Islet of Langerhans (tissue), 1 donor: ENCODE measurements at regions not wholly inside any gene's neighbourhood (a gene's known extent, or its start where the extent isn't known, plus 50 kb on each side); places are given as distances from the start of the nearest gene placed in this dataset.
"Not testable (repeated sequence)": the region's sequence is repeated elsewhere in the genome, so short reads cannot be mapped to it uniquely, and the experiment has no call there.

Experiments used
- FAIRE-seq: peaks from one replicate; lab custom pipeline; 2011; peaks lifted over from hg19 to GRCh38; lab: Jason Lieb, UNC

DNA sequence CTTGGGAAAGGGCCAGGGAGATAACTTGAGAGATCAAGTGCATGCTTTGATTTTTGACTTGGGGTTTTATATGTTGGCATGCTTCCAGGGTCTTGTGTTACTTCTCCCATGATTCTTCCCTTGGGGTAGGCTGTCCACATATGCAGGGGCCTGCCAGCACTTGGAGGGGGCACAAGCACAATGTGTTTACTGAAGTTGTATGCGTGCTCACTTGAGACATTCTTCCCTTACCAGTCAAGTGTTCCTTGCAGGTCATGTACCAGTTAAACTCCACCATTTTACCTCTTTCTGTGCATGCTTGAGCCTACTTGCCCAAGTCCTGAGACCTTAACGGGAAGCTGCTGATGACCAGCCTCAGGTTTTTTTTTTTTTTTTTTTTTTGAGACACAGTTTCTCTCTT, 1880.5 kb downstream of the ARAP2 start:
- FAIRE-seq, result no peak

DNA sequence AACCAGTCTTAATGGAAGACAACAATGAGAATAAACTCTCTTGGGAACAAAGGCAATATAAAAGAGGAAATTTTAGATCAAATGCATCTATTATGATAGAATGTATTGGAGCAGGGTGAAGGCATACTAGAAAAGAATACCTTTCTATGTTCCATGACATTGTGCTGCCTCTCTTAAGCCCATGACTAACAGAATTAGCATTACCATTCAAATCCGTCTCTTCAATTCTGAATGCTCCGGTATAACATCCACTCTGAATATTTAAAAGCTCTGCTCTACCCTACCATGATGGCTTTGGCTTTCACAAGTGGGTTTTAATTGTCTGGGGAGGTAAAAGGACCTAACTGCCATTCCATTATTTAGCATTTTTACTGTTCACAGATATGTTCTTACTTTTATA, 1878.4 kb downstream of the ARAP2 start:
- FAIRE-seq, result no peak

DNA sequence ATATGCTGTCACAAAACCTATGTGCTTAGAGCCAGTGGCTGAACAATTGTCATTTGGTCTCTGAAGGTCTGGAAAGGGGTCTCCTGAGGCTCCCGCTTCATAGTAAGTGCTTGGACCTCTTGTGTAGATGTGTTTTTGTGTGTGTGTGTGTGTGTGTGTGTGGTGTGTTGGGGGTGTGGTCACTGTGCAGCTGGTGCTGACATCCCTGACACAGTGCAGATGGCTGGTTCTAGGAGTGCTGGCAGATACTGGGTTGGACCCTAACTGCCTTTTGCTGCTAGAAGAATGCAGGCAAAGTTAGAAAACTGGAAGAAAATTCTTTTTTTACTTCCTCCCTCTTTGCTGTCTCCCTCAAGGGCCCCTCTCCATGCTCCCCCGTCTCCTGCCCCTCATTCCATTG, 1872.6 kb downstream of the ARAP2 start:
- FAIRE-seq, result no peak

DNA sequence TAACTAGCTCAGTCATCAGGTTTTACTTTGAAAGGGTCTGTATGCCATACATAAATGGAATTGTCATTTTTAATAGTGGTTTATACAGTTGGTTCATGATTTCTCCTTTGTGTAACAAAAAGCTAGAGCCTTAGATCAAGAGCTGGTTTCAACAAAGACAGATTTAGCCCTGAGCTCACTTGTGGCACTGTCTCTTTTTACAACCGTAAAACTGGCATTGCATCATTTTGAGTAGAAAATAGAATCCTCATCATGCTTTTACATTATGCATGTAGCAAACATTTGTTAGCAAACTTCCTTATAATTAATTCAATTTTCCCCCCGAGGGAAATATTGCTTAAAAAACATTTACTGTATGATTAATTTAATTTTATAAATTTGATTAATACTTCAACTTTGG, 1871.5 kb downstream of the ARAP2 start:
- no peak for FAIRE-seq

DNA sequence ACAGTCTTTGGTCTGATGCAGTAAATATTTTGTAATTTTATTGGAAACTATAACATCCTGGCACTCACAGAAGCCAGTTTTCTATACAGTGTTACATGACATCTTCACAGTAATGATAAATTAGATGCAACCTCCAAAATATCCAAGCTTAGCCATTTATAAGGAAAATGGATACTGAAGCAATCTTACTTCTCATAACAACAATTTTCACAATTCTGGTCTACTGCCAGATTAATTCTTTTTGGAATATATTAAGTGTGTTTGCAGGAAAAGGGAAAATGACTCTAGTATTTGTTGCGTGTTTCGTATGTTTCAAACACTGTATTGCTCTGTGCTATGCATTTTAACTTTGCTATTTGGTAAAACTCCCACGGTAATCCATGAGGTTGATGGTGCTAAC, 1870.9 kb downstream of the ARAP2 start:
- FAIRE-seq, result no peak

DNA sequence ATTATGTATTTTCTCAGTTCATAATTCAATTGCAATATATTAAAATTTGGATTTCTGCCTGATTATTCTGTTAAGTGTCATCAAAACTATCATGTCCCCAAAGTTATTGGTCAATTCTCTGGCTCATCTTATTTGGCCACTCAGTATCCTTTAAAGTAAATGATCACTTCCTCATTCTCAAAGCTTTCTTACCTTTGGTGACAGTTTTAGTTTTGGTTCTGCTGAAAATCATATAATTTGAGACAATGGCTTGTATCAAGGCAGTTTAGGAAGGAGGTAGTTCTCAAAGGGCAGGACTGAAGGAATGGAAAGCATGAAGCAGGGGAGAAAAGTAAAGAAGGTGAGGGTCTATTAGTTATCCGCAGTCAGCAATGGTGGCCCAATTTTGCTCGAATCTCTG, 1832.1 kb downstream of the ARAP2 start:
- no peak for FAIRE-seq

DNA sequence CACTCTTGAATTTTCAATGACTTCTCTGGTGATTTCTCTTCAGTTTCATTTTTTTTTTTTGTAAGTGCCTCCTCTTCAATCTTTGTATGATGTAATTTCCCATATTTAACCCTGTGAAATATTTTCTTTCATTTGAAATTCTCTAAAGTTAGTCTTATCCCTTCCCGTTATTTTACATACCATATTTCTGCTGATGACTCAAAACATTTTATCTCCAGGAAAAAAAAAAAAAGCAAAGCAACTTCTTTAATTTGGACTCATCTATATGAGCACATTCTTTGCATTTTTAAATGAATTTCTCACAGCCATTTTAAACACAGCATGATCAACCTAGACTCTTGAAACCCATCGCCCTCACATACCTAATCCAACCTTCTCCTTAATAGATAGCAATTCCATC, 1831.4 kb downstream of the ARAP2 start:
- FAIRE-seq, result no peak

DNA sequence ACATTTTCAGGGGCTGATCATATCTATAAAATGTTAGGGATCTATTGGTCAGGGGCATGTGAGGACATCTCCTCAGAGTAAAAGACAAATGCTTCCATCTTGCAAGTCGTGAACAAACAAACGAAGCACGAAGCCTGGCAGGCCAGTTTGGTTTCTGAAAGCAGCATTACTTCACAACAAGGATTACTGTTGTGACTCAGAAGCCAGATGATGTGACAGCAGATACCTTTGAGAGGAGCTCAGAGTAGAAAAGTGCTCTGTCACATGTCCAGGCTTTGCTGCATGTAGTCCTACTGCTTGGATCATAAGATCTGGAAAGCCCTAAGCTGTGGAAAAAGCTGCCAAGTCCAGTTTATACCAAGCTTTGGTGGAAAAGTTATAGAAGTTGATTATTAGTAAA, 1827.2 kb downstream of the ARAP2 start:
- no peak for FAIRE-seq

DNA sequence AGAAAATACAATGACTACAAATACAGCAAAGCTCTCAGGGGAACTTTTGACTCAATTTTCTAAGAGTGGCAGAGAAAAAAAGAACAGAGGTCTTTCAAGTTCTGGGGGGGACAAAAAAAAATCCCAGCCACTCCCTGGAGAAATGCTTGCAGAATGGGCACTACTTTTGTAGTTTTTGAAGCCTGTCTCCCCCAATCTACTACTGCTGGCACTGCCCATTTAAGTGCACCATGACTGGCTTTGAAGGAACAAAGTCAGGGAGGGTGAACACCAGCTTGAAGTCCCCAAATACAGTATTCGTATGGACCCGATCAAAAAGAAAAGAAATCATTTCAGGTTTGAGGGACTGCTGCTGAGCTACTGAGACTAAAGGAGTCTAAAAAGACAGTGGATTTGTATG, 1824.4 kb downstream of the ARAP2 start:
- no peak for FAIRE-seq

DNA sequence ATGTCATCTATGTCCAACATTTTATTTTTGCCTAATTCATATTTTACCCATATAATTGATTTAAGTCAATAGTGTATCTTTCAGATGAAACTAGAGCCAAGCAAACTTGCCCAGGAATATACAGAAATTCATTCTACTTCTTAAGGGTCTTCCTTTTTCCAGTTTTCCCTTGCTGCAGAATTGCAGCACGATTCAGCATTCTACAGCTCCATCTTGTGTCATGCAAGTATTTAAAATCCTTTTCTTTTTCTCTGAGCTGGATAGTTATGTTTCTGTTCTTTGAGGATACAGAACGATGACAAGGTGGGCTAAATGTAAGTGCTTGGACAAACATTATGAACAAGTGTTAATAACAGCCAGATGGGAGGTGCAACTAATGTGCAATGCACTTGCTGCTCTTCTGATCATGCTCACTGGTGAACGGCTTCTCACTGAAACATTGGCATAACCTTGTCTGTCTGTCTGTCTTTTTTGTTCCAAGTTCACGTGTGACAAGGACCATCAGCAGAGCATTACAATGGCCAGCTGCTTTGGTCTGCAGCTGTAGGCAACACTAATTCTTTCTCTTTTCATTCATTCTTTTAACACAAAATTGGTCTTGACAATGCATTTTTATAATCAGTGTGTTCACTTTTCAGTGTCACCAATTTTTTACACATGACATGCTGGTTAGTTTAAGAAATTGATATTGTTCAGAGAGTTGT, 1821.7 kb downstream of the ARAP2 start:
- FAIRE-seq, result no peak

DNA sequence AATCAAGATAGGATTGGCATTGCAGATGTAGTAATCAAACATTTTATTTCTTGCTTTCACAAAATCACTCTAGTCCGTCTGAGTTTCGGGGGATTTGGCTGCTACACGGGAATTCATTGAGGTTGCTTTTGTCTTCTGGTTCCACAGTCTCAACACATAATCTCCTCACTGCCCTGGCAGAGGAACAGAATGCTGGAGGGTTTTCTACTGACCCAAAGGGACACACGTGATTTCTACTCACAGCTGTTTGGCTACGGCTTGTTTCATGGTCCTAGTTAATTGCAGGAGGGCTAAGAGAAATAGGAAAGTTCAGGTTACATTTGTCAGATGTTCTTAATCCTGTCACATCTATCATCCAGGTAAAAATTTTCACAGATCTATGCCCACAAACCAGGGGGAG, 1811.6 kb downstream of the ARAP2 start:
- no peak for FAIRE-seq

DNA sequence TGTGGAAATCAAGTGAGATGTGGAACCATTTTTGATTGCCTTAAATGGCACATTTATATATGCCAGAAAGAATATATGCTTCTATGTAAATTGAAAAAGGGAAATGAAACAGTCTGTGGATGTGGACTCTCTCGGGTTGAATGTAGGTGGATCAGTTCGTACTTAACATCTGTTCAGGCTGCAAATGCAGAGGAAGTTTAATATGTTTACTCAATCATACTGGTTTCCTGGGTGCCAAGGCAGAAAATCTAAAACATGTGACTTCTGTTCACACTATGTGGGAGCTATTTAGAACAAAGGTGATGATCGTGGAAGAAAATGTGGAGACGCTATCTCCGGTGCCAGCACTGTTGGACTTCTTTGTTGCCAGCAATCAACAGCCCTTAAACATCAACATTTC, 1809.9 kb downstream of the ARAP2 start:
- not testable (repeated sequence) for FAIRE-seq

DNA sequence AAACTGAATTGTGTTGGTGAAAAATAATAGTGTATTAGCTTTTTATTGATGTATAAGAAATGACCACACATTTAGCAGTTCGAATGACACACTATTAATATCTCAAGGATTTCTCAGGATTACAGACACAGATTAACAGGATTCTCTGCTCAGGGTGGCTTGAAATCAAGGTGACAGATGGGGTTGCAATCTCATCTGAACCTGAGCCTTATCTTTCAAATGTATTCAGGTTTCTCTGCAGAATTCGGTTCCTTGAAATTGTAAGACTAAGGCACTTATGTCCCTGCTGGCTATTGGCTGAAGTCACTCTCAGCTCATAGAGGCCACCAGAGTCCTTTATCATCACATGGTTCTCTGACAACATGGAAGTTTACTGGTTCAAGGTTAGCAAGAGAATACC, 1780.1 kb downstream of the ARAP2 start:
- no peak for FAIRE-seq

DNA sequence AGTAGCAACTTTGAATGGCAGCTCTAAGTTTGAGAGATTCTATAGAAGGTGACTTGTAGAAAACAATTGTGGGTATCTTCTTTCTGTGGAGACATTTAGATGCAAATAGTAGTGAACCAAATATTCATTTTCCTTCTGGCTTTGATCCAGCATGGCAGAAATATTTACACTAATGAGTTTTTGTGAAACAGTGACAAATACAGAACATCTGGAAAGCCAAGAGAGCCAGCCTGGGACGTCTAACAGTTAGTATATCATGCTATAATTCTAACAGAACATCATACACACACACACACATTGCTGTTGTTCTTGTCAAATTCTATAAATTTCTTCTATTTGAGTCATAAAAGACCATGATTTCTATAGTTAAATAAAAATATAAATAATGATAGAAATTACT, 1777.9 kb downstream of the ARAP2 start:
- FAIRE-seq, result no peak

DNA sequence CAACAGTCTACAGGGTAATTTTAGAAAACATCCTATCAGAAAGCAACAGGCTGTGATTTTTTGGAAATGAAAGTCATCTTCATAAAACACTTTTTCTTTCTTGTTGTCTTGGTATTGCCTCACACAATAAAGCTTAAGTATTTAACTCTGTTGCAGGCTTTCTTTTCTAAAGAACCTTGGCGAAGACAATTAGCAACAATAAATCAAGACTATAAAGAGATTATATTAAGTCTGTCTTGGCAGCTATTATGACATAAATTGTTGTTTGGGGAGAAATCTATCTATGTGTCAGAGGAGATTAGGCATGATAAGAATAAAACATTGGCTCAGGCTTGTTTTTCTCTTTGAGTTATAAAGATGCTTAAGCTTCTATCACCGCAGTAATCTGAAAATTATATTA, 1774.8 kb downstream of the ARAP2 start:
- FAIRE-seq, result no peak

DNA sequence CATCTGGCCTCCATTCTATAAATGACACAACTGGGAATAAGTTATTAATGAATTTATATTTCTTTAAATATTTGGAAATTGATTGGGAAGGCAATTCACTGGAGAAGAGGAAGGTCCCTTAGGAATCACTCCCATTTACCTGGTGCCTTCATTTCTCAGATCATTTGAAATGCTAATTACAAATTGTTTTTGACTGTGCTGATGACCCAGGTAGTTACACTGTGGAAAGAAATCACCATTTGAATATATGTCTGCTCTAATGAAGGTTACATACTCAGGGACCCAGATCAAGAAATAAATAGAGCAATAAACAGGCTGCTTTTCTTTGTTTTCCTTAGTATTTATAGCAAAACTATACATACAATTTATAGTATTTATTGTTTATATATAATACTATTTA, 1759.1 kb downstream of the ARAP2 start:
- FAIRE-seq, result no peak

DNA sequence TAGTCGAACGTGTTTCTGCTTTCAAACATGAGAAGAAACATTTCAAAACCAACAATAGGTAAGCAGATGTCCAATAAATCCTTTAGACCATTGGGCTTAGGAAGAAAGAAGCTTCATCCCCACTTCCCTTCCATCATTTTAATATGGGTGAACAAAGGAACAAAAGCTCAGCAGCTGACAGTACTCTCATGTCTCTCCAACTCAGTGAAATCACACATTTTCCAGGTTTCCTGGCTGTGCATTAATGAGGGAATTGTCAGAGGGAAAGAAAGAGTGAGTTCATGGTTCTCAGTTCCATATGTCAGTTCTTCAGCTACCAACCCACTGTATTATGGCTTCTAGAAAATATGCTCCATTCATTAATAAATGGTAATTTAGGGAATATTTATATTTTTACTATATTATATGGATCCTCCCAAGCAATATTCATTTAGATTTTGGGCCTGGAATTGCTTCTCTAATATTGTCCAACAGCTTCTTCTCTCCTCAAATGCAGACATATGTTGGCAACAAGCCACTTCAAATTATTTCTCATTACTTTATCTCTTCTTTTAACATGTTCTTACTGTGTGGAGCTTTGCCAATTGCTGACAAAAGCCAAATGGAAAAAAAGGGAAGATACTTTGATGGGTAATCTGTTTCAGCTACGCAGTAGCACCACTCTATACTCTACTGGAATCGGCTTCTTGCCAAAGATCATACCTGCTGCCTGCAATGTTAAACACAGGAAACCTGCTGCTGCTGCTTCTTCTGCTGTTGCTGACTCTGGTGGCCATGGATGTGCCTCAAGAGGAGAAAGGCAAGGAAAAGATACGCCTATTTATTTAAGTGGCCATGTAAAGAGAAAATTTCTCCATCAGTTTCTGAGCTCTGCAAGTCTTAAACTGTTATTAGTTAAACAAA, 1757.6 kb downstream of the ARAP2 start:
- FAIRE-seq, result no peak

DNA sequence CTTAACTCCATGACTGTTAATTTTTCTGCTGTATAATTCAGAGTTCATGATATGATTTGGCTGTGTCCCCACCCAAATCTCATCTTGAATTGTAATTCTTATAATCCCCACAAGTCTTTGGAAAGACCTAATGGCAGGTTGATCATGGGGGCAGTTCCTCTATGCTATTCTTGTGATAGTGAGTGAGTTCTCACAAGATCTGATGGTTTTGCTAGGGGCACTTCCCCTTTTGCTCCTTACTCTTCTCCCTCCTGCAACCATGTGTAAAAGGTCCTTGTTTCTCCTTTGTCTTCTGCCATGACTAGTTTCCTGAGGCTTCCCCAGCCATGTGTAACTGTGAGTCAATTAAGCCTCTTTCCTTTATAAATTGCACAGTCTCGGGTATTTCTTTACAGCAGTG, 1751.9 kb downstream of the ARAP2 start:
- no peak for FAIRE-seq

DNA sequence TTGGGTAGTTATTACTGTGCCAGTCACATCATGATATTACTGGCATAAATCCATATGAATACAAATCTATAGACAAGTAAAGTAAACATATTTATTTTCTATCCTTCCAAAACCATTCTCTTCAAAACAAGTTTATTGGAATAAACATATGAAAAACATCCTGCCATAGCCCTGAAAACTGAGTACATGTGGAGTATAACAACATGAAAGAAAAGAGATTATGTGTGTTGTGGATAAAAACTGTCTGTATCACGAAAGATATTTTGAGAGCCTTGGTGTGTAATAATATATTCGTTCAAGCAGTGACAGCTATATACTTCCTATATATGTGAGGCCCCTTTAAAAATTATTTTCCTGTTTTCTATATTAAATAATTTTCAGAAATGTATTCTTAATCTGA, 1742.2 kb downstream of the ARAP2 start:
- FAIRE-seq, result no peak

DNA sequence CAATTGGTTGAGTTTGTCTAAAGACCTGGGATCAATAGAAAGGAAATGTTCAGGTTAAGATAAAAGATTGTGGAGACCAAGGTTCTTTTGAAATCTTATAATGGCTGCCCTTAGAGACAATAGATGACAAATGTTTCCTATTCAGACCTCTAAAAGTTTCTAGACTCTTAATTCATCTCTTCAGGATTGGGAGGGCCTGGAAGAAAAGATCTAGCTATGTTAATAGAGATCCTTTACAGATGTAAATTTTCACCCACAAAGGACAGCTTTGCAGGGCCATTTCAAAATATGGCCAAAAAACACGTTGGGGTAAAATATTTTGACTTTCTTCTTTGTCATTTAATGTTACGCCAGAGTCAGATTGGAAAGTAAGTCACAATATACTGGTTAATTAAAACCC, 1739.6 kb downstream of the ARAP2 start:
- FAIRE-seq, result not testable (repeated sequence)

DNA sequence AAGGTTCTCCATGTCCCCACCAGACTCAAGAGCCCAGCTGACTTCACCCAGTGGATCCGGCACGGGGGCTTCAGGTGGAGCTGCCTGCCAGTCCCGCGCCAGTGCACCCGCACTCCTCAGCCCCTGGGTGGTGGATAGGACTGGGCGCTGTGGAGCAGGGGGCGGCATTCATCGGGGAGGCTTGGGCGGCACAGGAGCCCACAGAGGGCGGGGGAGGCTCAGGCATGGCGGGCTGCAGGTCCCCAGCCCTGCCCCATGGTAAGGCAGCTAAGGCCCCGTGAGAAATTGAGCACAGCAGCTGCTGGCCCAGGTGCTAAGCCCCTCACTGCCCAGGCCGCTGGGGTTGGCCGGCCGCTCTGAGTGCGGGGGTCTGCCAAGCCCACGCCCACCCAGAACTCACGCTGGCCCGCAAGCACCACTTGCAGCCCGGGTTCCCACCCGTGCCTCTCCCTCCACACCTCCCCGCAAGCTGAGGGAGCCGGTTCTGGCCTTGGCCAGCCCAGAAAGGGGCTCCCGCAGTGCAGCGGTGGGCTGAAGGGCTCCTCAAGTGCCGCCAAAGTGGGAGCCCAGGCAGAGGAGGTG, 1737.7 kb downstream of the ARAP2 start:
- FAIRE-seq, result not testable (repeated sequence)

DNA sequence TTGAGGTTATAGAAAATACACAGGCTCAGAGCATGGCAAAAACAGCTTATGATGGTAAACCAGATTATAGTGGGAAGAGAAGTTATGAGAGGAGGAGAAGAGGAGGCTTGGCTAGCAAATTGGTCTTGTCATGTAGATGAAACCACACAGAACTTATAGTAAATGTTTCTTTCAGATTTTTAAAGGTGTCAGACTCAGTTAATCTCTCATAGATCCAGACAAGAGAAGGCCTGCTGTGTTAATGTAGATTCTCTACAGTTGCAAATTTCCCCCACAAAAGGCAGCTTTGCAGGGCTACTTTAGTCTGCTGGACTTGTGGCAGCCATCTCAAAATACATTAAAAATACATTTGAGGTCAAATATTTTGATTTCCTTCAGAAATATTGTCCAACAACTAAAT, 1731.7 kb downstream of the ARAP2 start:
- FAIRE-seq, result no peak

DNA sequence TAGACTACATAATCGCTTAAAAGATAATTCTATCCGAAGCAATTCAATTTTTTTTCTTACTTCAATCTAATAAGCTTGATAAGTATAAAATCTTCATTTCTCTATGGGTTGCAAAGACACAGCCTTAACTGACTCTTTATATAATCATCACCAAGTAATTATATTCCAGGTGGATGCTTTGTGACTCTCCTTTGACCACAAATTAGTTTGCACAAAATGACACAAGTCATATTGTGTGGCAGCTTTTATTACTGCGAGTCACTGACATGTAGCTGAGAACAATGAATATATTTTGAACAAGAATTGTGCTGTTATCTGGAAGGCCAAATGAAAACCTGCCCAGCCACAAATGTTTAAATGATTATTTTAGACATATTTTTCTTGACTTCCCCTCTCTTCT, 1727.8 kb downstream of the ARAP2 start:
- FAIRE-seq, result no peak

DNA sequence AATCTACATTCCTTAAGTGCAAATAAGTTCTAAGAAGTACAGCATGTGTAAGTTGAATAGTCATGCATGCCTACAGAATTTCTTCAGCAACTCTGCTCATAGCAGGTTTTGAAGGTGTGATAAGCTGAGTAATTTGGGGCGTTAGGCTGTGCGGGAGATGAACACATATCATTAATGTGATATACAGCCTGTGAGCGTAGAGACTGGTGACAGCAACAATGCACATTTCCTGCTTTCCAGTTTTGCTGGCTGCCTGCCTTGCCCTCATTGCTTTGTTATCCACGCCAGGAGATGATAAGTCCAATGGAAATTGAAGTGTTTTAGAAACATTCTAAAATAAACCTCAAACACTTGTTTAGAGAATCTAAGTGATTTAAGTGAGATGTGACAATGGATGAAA, 1709.4 kb downstream of the ARAP2 start:
- no peak for FAIRE-seq
